AG09319 (cell line): ENCODE measurements at regions not wholly inside any gene's neighbourhood (a gene's known extent, or its start where the extent isn't known, plus 50 kb on each side); places are given as distances from the start of the nearest gene placed in this dataset.

Experiments used
- DNase-seq: peaks from one replicate; pipeline ENCODE4 v3.0.0-alpha.2; 2010; ENCODE audit warnings: low read depth; ENCODE audit errors: extremely low read depth
- CTCF ChIP-seq: IDR thresholded peaks from 2 replicates; pipeline ENCODE4 v1.5.1; 2011; ENCODE audit warnings: low read depth, mild to moderate bottlenecking, inconsistent platforms, low read length, moderate library complexity

- DNase-seq: no peak
- no peak for TF ChIP-seq CTCF
These were observed 250.2 kb upstream of the REG3G start for GRCh38 chr2:78775291-78775690.

- no peak for DNase-seq
- no peak for TF ChIP-seq CTCF
These were observed 246.6 kb upstream of the REG3G start for GRCh38 chr2:78778756-78779510.

GRCh38 chr2:78779761-78780160 is 245.7 kb upstream of the REG3G start:
- TF ChIP-seq CTCF: no peak
- no peak for DNase-seq

GRCh38 chr2:78780256-78780655 is 245.2 kb upstream of the REG3G start:
- DNase-seq: no peak
- no peak for TF ChIP-seq CTCF

GRCh38 chr2:78780864-78781583 is 244.5 kb upstream of the REG3G start:
- no peak for DNase-seq

GRCh38 chr2:78782196-78782595 is 243.3 kb upstream of the REG3G start:
- TF ChIP-seq CTCF: no peak
- DNase-seq: no peak

More at GRCh38 chr2:78780864-78781583, 244.5 kb upstream of the REG3G start:
- TF ChIP-seq CTCF: no peak

- no peak for DNase-seq
- TF ChIP-seq CTCF: no peak
These were observed 213.4 kb upstream of the REG3G start for GRCh38 chr2:78811955-78812610.
